GM19351 (cell line): ENCODE measurements at regions not wholly inside any gene's neighbourhood (a gene's known extent, or its start where the extent isn't known, plus 50 kb on each side); places are given as distances from the start of the nearest gene placed in this dataset.
"Not testable (repeated sequence)": the region's sequence is repeated elsewhere in the genome, so short reads cannot be mapped to it uniquely, and the experiment has no call there.

Source experiments
- ATAC-seq: cut with Tn5 transposase; IDR thresholded peaks from one replicate; pipeline ENCODE4 v1.9.1; 2021; ENCODE audit warnings: mild to moderate bottlenecking, moderate library complexity; ENCODE audit not compliant: unreplicated experiment

GRCh38 chr22:48401523-48401922 lies 1426.2 kb downstream of the BRD1 start:
- ATAC-seq = not testable (repeated sequence)

- ATAC-seq = no peak
Measured at GRCh38 chr22:48398181-48398905, 1429.3 kb downstream of the BRD1 start.

GRCh38 chr22:48397531-48398180 lies 1430.0 kb downstream of the BRD1 start:
- ATAC-seq = no peak

- ATAC-seq = no peak
Measured at GRCh38 chr22:48396785-48397530, 1430.7 kb downstream of the BRD1 start.

GRCh38 chr22:48396091-48396784 lies 1431.4 kb downstream of the BRD1 start:
- ATAC-seq = no peak

- no peak for ATAC-seq
Measured at GRCh38 chr22:48395201-48395600, 1432.5 kb downstream of the BRD1 start.

GRCh38 chr22:48394787-48395186 lies 1432.9 kb downstream of the BRD1 start:
- ATAC-seq = no peak

- ATAC-seq = no peak
Measured at GRCh38 chr22:48393885-48394284, 1433.8 kb downstream of the BRD1 start.

- no peak for ATAC-seq
Measured at GRCh38 chr22:48393041-48393370, 1434.7 kb downstream of the BRD1 start.

GRCh38 chr22:48391820-48392219 lies 1435.9 kb downstream of the BRD1 start:
- ATAC-seq = no peak

GRCh38 chr22:48391171-48391711 lies 1436.4 kb downstream of the BRD1 start:
- ATAC-seq = no peak

- ATAC-seq = no peak
Measured at GRCh38 chr22:48389916-48390315, 1437.8 kb downstream of the BRD1 start.

- no peak for ATAC-seq
Measured at GRCh38 chr22:48382197-48382596, 1445.5 kb downstream of the BRD1 start.

- ATAC-seq = no peak
Measured at GRCh38 chr22:48380016-48380665, 1447.5 kb downstream of the BRD1 start.

- no peak for ATAC-seq
Measured at GRCh38 chr22:48379371-48379770, 1448.3 kb downstream of the BRD1 start.

- ATAC-seq = no peak
Measured at GRCh38 chr22:48378673-48379072, 1449.0 kb downstream of the BRD1 start.

GRCh38 chr22:48376936-48377712 lies 1450.5 kb downstream of the BRD1 start:
- ATAC-seq = no peak

GRCh38 chr22:48376428-48376827 lies 1451.2 kb downstream of the BRD1 start:
- no peak for ATAC-seq

- ATAC-seq = no peak
Measured at GRCh38 chr22:48373626-48374173, 1454.0 kb downstream of the BRD1 start.

- no peak for ATAC-seq
Measured at GRCh38 chr22:48372390-48372789, 1455.3 kb downstream of the BRD1 start.
